ENCODE measurements at regions not wholly inside any gene's neighbourhood (a gene's known extent, or its start where the extent isn't known, plus 50 kb on each side); places are given as distances from the start of the nearest gene placed in this dataset.

- DNase-seq (ENCODE audit: low read depth) = no peak
Observed at GRCh38 chr5:3542769-3543168, 52.9 kb upstream of the IRX1 start.

- peak; percentile 65 for DNase-seq (ENCODE audit: low read depth)
Observed at GRCh38 chr5:3542158-3542557, 53.5 kb upstream of the IRX1 start.

- no peak for DNase-seq (ENCODE audit: low read depth)
Observed at GRCh38 chr5:3538886-3539285, 56.7 kb upstream of the IRX1 start.

GRCh38 chr5:3537942-3538341, 57.7 kb upstream of the IRX1 start:
- no peak for DNase-seq (ENCODE audit: low read depth)

GRCh38 chr5:3535414-3536211, 60.0 kb upstream of the IRX1 start:
- DNase-seq (ENCODE audit: low read depth) = no peak

- DNase-seq (ENCODE audit: low read depth) = no peak
Observed at GRCh38 chr5:3534997-3535396, 60.6 kb upstream of the IRX1 start.

GRCh38 chr5:3531320-3531986, 64.2 kb upstream of the IRX1 start:
- DNase-seq (ENCODE audit: low read depth) = no peak

- DNase-seq (ENCODE audit: low read depth) = no peak
Observed at GRCh38 chr5:3530251-3530650, 65.4 kb upstream of the IRX1 start.

GRCh38 chr5:3526551-3527185, 69.0 kb upstream of the IRX1 start:
- DNase-seq (ENCODE audit: low read depth) = no peak

- no peak for DNase-seq (ENCODE audit: low read depth)
Observed at GRCh38 chr5:3522491-3522890, 73.1 kb upstream of the IRX1 start.

GRCh38 chr5:3518576-3518975, 77.1 kb upstream of the IRX1 start:
- DNase-seq (ENCODE audit: low read depth) = no peak

- no peak for DNase-seq (ENCODE audit: low read depth)
Observed at GRCh38 chr5:3518051-3518450, 77.6 kb upstream of the IRX1 start.

- DNase-seq (ENCODE audit: low read depth) = no peak
Observed at GRCh38 chr5:3517348-3517747, 78.3 kb upstream of the IRX1 start.

GRCh38 chr5:3512361-3513095, 83.1 kb upstream of the IRX1 start:
- no peak for DNase-seq (ENCODE audit: low read depth)

GRCh38 chr5:3511934-3512333, 83.7 kb upstream of the IRX1 start:
- no peak for DNase-seq (ENCODE audit: low read depth)

GRCh38 chr5:3511519-3511918, 84.1 kb upstream of the IRX1 start:
- no peak for DNase-seq (ENCODE audit: low read depth)

GRCh38 chr5:3510642-3511417, 84.8 kb upstream of the IRX1 start:
- DNase-seq (ENCODE audit: low read depth) = peak; percentile 31

- DNase-seq (ENCODE audit: low read depth) = no peak
Observed at GRCh38 chr5:3509290-3509689, 86.3 kb upstream of the IRX1 start.

GRCh38 chr5:3508395-3508794, 87.2 kb upstream of the IRX1 start:
- no peak for DNase-seq (ENCODE audit: low read depth)

- no peak for DNase-seq (ENCODE audit: low read depth)
Observed at GRCh38 chr5:3490957-3491507, 104.6 kb upstream of the IRX1 start.

Measured in HT1080 (cell line).